HG03558 (cell line): ENCODE measurements at regions not wholly inside any gene's neighbourhood (a gene's known extent, or its start where the extent isn't known, plus 50 kb on each side); places are given as distances from the start of the nearest gene placed in this dataset.
A peak's percentile ranks its signal among the peaks of the same experiment; 100 is the strongest.

Experiments used
- ATAC-seq: cut with Tn5 transposase; IDR thresholded peaks from one replicate; pipeline ENCODE4 v1.9.1; 2021; ENCODE audit warnings: moderate number of reproducible peaks; ENCODE audit not compliant: unreplicated experiment; ENCODE audit errors: extremely low read depth

- ATAC-seq: no peak
Measured at GRCh38 chr15:85935182-85935581, 140.5 kb upstream of the KLHL25 start.

GRCh38 chr15:85937661-85938060 is 142.0 kb upstream of the AGBL1 start:
- no peak for ATAC-seq

GRCh38 chr15:85941186-85941855 is 138.3 kb upstream of the AGBL1 start:
- no peak for ATAC-seq

- no peak for ATAC-seq
Measured at GRCh38 chr15:85942632-85943031, 137.0 kb upstream of the AGBL1 start.

- no peak for ATAC-seq
Measured at GRCh38 chr15:85943151-85943550, 136.5 kb upstream of the AGBL1 start.

- ATAC-seq: no peak
Measured at GRCh38 chr15:85943791-85944190, 135.9 kb upstream of the AGBL1 start.

- ATAC-seq: no peak
Measured at GRCh38 chr15:85947021-85947420, 132.7 kb upstream of the AGBL1 start.

GRCh38 chr15:85947936-85948335 is 131.7 kb upstream of the AGBL1 start:
- no peak for ATAC-seq

GRCh38 chr15:85950101-85950500 is 129.6 kb upstream of the AGBL1 start:
- ATAC-seq: peak; percentile 63

GRCh38 chr15:85954586-85954985 is 125.1 kb upstream of the AGBL1 start:
- no peak for ATAC-seq

- ATAC-seq: peak; percentile 84
Measured at GRCh38 chr15:85955501-85956391, 123.9 kb upstream of the AGBL1 start.

GRCh38 chr15:85956532-85957275 is 123.0 kb upstream of the AGBL1 start:
- ATAC-seq: no peak

GRCh38 chr15:85959611-85960010 is 120.1 kb upstream of the AGBL1 start:
- ATAC-seq: no peak

- ATAC-seq: no peak
Measured at GRCh38 chr15:85960381-85960780, 119.3 kb upstream of the AGBL1 start.

- no peak for ATAC-seq
Measured at GRCh38 chr15:85961821-85962220, 117.8 kb upstream of the AGBL1 start.

GRCh38 chr15:85963262-85963760 is 116.4 kb upstream of the AGBL1 start:
- ATAC-seq: no peak

GRCh38 chr15:85964471-85964870 is 115.2 kb upstream of the AGBL1 start:
- no peak for ATAC-seq

- ATAC-seq: no peak
Measured at GRCh38 chr15:85967553-85967952, 112.1 kb upstream of the AGBL1 start.

GRCh38 chr15:85972805-85973540 is 106.7 kb upstream of the AGBL1 start:
- no peak for ATAC-seq
